CD4-positive, alpha-beta T cell treated with Interleukin-4 for 4 hours (primary cell): ENCODE measurements at regions not wholly inside any gene's neighbourhood (a gene's known extent, or its start where the extent isn't known, plus 50 kb on each side); places are given as distances from the start of the nearest gene placed in this dataset.

Experiments
- DNase-seq: peaks from one replicate; pipeline ENCODE4 v3.0.0-alpha.2; 2020

DNA sequence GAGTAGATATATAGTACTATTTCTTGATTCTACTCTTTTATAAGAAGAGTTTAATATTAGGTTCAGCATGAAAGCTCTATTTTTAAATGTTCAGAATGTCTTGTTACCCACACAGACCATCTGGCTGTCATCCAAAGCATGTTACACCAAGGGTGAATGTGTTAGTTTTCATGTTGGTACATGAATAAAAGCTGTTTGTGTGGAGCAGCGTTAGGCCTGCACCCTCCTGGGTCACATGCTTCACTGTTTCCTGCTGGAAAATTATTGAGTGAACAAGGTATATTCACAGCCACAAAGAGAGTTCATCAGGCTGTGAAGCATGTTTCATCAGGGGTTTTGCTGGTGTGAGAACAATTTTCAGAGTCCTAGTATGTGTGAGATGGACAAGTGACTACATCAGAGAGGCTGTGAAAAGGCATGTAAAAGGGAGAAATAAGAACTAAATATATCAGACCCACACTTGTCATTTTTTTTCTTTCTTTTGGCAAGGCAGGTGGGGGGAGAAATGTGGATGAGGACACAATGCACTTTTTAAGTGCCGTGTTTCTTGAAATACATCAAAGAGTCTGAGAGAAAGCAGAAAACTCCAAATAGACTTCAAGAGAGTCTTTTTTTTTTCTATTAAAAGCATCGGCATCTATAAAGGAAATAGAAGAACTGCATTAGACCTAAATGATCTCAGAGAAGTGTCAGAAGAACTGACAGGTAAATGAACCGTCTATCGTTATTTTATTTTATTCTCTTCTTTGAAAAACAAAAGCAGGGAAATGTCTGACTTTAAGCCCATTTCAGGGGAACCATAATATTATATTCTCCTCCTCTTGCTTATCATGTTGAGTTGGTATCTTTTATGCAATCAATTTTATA is 2429.7 kb downstream of the PCDH7 start:
- no peak for DNase-seq

DNA sequence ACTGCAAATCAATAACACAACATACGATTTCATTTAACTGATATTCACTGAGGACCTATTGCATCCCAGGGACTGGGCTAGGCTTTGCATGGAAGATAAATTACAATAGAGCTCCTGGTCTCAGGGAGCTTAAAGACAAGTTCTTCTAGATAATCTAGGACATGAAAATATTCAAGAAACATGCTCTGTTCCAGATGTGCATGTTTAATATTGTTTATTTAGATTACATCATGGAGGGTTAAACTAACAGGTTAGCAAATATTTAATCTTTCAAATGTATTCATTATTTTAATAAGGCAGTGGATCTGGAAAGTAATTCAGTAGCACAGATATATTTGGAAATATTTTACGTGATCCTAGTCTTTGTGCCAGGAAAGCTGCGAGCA is 2430.3 kb downstream of the PCDH7 start:
- DNase-seq, result no peak

DNA sequence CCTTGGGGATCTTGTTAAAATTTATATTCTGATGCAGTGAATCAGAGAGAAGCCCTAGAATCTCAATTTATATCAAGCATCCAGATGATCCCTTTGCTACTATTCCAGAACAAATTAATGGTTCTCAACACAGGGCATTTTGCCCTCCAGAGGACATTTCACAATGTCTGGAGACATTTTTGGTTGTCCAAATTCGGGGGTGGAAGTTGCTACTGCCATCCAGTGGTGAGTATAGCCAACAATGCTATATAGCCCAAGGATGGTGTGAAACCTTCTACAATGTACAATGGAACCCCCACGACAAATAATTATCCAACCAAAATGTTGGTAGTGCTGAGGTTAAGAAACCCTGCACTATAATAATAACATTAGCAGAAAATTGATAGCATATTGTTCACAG is 2440.0 kb downstream of the PCDH7 start:
- no peak for DNase-seq

DNA sequence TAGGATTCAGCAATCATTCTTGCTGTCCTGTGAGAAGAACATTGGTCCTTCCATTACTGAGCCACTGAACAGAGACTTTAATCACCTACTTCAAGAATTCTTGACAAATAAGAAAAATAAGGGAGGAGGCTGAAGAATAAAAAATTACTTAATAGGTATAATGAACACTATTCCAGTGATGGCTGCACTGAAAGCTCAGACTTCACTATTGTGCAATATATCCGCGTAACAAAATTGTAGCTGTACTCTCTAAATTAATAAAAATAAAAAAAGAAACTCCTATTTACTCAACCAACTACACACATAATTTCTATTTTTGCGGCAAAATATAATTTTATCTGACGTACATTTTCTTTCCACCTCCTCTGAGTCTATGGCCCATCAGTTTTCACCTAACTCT is 2441.0 kb downstream of the PCDH7 start:
- no peak for DNase-seq

DNA sequence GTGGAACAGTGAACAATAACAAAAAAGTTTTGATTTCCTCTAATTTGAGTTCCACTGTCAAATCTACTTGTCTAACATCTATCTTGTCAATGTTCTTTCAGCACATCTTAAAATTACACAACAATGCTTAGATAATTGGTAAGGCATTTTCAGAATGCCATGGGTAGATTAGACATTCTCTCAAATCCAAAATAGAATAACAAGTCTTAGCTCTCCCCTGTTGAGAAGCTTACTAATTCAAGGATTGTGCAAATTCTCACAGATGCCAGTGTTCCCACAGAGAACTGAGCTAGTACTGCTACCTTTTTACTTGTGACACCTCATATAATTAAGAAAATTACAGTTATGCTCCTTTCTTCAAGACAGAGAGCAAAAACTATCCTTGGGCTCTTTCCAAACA is 2442.0 kb downstream of the PCDH7 start:
- no peak for DNase-seq

DNA sequence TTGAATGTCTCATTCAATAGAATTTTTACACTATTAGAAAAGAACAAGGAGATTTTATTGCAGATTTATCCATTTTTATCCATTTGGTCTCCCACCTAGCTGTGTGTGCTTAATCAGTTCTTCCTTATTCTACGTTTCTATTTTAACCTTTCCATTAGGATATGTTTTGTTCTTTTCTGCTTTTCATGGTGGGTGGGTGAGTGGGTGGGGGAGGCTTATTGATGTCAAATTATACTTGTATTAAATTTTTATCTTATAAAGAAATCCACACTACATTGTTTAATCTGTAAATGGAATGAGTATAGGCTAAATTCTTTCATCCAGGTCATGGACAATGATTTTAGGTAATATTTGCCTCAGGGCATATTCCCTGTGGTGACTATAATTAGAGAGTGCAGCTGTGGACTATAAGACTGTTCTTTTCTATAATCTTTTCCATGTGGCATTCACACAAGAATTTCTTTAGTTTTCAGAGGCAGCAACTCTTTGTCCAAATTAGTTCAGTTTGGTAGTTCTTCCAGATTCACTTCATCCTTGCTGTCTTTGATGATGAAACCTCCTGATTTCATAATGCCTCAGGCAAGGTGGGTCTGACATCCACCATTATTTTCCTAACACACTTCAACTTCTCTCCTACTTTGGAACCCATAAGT is 2451.8 kb downstream of the PCDH7 start:
- no peak for DNase-seq

DNA sequence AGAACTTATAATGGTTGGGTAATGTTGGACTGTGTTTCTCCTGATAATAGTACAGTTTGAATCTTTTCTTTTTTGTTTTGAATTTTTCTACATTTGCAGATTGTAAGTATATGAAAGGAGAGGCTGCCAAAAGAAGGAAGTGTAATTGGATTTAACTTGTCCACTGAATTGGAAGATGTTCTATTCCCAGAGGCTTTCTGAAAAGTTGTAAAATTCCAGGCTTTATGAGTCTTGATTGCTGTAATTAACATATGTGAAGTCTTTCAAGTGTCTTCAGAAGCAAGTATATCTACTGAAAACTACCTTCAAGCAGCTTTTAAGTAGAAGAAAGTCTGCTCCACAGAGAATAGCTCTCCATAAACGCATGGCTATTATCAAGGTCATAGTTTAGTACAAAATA is 2456.4 kb downstream of the PCDH7 start:
- DNase-seq, result no peak

DNA sequence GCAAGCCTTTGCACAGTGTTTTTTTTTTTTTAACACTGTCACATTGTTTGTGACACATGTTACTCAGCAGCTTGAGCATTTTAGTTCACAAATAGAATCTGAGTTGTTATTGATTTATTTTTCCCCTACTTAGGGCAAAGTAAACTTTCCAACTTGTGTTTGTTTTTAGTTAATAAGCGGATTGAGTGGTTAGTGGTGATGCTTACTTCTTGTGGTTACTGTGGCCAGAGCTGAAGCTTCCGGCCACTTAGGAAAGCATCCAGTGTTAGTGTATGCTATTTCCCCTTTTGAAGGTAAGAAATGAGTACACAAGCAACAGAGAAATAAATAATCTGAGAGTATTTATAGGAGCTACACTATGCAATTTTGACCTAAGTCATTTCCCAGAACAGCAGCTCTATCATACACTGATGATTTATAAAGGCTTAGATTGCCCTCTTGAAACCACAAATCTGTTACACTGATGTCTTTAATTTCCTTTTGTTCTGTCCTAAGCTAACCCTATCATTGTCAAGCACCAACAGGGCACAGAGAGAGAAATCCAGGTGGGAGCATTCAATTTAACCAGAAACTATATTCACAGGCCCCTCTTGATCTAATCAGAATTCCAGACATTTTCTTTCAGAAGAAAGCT is 2464.6 kb downstream of the PCDH7 start:
- no peak for DNase-seq

DNA sequence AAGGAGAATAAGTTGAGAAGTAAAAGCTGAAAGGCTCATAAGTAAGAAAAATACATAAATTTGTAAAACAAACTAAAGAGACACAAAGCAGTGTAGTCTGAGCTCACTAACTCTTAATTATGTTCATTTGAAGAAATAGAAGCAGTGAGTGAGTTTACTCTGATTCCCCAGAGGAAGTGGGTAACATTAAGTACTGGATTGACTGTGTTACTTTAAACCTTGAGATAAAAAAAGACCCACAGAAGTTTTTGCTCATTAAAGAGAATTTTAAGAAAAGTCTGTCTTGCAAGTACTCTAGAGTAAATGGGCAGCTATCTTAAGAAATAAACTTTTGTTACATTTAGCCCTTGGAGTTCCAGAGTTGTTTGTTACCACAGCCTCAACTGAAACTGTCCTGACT is 2466.9 kb downstream of the PCDH7 start:
- DNase-seq, result no peak

DNA sequence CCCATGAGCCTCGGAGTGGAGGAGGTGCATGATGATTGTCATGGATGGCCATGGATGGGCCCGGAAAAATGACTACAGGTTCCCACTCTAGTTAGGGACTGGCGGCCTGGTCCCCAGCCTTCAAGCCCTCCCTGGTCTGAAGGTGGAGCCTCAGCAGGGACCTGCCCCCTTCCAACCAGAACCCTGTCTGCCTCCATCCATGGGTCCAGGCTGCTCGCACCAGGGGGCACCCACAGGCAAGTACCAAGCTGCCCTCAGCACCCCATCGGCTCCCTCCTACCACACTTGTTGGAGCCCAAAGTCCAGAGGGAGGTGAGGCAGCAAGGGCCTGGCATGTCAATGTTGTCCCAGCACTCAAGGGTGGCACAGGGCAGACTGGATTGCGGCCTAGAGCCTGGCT is 2468.6 kb downstream of the PCDH7 start:
- no peak for DNase-seq

DNA sequence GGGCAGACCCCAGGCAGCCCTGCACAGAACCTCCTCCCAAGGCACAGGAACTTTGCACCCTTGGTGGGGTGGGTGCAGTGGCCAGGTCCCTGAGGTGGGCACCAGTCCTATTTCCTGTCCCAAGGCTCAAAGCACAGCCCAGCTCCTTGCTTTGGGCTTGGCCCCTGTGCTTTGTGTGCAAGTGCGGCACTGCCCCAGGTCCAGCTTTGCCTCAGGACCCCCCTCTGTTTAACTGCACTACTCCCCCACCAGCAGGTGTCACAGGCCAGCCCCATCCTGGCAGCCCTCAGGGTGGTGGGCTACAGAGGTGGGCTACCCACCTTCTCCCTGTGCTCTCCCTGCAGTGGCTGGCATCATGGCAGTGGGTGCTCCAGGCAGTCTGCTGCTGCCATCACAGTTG is 2469.0 kb downstream of the PCDH7 start:
- DNase-seq, result no peak

DNA sequence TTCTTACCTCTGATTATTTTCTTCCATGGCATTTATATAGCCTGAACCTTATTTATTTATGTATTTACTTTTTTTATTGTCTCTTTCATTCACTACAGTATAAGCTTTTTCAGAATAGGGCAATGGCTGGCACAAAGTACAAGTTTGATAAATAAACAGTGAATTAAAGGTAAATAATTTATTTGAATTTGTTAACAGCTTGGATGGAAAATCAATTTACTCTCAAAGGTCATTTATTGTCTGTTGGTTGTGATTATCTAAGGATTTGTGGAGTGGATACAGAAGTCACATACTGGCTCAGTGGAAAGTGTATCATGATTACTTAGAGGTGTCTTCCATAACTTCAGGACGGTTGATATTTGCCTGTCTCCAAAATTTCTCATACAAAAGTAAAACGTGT is 2472.9 kb downstream of the PCDH7 start:
- DNase-seq, result no peak

DNA sequence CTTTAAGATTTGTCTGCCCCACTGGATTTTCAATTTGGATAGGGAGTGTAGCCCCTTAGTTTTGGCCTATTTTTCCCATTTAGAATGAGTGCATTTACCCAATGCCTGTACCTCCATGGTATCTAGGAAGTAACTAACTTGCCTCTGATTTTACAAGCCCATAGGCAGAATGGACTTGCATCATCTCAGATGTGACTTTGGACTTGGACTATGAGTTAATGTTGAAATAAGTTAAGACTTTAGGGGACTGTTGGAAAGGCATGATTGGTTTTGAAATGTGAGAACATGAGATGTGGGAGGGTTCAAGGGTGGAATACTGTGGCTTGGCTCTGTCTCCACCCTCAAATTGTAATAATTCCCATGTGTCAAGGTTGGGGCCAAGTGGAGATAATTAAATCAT is 2480.2 kb downstream of the PCDH7 start:
- no peak for DNase-seq

DNA sequence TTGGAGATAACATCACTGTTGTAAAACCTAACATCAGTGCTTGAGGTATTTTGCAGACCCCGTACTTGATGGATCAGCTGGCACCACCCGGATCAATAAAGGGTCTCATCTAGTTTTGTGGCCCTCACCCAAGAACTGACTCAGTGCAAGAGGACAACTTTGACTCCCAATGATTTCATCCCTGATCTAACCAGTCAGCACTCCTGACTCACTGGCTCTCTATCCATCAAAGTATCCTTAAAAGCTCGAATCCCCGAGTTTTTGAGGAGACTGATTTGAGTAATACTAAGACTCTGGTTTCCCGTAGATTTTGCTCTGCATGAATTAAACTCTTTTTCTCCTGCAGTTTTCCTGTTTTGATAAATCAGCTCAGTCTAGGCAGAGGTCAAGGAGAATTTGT is 2498.1 kb downstream of the PCDH7 start:
- DNase-seq, result no peak

DNA sequence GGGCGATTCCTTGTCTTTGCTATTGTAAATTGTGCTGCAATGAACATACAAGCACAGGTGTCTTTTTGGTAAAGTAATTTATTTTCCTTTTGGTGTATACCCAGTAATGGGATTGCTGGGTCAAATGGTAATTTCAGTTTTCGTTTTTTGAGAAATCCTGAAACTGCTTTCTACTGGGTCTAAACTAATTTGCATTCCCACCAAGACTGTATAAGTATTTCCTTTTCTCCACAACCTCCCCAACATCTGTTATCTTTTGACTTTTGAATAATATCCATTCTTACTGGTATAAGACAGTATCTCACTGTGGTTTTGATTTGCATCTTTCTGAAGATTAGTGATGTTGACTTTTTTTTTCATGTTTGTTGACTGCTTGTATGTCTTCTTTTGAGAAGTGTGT is 2506.0 kb downstream of the PCDH7 start:
- DNase-seq, result no peak

DNA sequence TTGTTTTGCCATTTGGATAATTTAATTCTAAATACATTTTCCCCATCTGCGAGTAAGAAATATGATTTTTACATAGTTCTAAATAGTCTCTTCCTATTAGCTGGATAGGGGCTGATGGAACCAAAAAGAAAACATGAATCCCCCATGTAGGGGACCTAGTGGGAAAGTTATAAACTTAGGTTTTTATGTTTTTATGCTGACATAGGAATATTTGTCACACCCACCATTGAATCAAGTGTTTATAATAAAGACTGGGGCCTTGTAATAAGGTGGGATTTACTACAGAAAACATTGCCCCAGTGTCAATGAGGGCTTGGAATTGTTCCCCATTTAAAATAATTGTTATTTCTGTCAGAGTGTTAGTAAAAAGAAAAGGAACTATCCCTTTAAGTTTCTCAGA is 2506.6 kb downstream of the PCDH7 start:
- DNase-seq, result no peak

DNA sequence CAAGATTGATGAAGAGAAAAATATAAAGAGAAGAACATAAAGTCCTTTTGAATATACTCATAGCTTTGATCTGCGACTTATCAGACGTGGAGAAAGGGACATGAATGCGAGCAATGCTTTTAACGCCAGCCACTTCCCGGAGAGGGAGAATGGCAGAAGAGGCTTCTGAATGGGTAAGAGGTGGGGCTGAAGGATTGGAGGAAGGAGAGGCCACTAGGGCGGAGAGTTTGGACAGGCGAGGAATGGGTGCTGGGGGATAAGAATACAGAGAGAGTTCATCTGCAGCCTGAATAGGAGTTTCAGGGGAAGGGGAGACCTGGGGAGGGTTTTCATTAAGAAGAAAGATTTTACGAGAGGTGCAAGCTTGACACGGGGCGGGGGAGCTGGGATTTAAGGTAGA is 2534.9 kb downstream of the PCDH7 start:
- no peak for DNase-seq

DNA sequence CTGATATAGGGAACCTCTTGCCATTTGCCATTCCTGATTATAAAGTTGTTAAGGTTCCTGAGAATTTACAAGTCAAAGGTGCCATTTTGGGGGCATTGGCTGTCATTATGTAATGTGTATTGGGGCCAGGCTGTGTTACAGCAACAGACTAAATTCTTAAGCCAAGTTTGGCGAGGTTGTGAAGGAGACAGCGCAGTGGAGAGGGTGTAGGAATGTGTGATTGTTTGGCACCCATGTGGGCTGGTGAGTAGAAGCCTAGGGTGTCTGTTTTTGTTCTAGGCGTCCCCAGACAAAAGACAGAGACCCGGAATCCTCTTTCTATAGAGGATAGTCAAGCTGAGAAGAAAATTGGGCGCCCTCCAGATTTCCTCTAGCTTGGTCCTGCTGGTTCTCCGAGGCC is 2535.3 kb downstream of the PCDH7 start:
- no peak for DNase-seq

DNA sequence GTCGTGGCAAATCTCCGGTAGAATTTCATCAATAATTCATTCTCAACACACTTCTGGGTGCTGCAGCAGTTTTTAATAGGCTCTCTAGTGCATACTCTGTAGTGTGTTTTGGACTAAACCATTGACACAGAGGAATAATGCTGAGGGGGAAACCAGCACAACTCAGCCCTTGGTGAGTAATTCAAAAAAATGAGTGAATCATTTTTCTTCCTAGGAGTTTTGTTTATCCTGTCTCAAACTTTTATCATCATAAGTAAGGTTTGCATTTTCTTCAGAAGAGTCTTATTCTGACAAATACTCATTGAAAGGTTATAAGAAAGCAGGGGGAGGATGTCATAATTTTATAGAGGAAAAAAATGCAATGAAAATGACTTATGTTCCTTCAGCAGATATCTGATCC is 2542.7 kb downstream of the PCDH7 start:
- DNase-seq, result no peak

DNA sequence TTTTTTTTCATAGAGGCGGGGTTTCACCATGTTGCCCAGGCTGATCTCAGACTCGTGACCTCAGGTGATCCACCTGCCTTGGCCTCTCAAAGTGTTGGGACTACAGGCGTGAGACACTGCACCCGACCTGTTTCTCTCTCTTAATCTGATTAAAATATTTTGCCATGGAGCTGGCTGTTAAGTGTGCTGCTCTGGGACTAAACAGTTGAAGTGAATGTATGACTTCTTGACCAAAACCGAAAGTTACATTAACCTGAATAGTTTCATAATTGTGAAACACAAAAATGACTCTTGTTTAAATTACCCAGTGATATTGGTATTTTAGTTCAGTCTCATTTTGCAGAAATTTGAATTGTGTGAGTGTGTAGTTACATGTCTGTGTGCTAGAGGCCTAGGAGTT is 2548.6 kb downstream of the PCDH7 start:
- no peak for DNase-seq

DNA sequence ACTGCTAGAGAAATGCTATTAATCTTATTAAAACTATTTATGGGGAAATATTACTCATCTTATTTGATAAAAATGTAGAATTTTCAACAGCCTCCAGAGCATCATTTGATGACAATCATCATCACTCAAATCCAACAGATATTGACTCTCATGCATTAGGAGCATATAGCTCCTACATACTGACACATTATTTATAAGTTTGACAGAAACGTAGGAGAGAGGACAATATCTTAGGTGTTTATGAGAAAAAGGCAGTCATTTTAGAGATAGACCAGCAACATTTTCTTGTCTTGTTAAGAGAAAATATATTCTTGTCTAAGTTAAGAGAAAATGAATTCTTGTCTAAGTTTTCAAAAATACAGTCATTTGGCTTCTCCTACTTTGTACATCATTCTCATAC is 2550.2 kb downstream of the PCDH7 start:
- DNase-seq, result no peak

DNA sequence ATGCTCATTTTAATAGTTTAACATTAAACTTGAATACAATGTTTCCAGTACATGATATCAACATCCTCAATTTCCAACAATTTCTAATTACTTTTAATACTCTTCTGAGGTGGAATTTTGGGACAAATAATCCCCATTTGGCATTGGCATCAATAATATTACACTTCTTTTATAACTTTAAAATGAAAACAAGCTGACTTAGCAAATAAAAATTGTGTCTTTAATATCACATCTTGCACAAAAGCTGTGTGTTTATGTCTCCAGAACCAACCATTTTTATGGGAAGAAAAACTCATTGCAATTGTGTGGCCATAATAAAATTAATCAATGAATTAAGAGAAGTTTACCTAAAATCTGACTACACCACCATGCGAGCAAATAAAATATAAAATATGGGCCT is 2552.6 kb downstream of the PCDH7 start:
- no peak for DNase-seq

DNA sequence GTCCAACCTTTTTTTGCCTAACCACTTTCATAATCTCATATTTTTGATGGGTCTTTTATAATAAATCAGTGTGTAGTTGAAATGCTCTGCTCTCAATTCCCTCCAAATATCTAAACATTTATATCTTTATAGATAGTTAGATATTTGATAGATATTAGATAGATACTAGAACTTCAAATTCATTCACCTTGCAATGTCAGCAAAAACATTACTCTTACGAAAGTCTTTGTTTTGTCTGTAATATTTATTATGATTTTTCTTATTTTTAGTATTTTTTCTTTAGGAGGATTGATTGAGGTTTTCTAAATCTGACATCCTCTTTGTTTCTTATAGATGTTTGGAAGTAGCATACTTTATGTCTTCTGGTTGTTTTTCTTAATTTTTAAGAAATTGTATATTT is 2563.6 kb downstream of the PCDH7 start:
- no peak for DNase-seq

DNA sequence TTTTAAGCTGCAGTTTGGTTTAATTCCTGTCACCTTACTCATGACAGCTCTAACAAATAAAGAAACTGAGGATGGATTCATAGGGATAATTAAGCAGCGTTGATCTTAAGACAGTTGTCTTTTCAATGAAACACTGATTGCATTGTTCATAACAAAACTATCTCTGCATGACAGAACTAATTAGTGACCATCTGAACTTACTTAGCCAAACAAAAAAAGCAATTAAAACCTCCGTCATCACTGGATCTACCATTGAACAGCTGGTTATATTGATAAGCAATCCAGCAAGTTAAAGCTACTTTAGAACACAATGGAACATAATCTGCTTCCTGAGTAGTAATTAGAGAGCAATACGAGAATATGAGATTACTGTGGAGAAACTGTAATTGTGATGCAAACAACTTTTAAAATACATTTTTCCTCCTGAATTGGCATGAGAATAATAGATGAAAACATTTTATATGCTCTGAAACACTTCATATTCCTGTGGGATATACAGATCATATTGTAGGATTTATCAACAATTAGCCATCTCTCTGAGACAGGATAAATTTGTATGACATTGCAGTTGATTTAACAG is 2576.8 kb downstream of the PCDH7 start:
- no peak for DNase-seq
